HCT116 (cell line): ENCODE measurements at regions not wholly inside any gene's neighbourhood (a gene's known extent, or its start where the extent isn't known, plus 50 kb on each side); places are given as distances from the start of the nearest gene placed in this dataset.

Experiments used
- MAX ChIP-seq: IDR thresholded peaks from 2 replicates; pipeline ENCODE4 v1.6.1; 2012
- RAD21 ChIP-seq: IDR thresholded peaks from 2 replicates; pipeline ENCODE4 v1.6.1; 2012; ENCODE audit warnings: low read depth, mild to moderate bottlenecking
- TF ChIP-seq, protein P1 (sequence below), 3 experiments: fragments of 200-600 bp in 1 of 3; sonication (generic) in 1 of 3; IDR thresholded peaks in 2 of 3; conservative IDR thresholded peaks in 1 of 3; 2 replicates each; pipeline ENCODE4 v1.5.1; 2012 to 2017; ENCODE audit warnings: low read depth in 2 of 3, low read length in 2 of 3, antibody characterized with exemption in 1 of 3, borderline replicate concordance in 1 of 3, control low read depth in 1 of 3, mild to moderate bottlenecking in 1 of 3, mixed read lengths in 1 of 3, mixed run types in 1 of 3, moderate library complexity in 1 of 3; ENCODE audit not compliant: insufficient read depth in 1 of 3

DNA sequence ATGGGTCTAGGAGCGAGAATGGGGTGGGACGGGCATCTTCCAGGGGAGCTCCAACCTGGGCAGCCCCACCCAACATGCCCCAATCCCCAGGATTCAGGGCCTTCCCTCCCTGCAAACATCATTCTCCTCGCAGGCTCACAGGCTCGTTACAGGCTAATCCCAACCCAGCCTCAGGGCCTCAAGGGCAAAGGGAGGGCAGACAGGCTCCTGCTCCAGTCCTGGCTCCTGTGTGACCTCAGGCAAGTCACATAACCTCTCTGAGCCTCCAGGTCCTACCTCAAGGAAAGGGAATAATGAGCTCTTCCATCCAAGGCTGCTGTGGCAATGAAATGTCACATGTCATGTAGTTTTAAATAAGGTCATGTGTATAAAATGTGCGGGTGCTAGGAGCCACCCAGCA lies 186.5 kb upstream of the TNRC6C start:
- TF ChIP-seq, protein P1, sequence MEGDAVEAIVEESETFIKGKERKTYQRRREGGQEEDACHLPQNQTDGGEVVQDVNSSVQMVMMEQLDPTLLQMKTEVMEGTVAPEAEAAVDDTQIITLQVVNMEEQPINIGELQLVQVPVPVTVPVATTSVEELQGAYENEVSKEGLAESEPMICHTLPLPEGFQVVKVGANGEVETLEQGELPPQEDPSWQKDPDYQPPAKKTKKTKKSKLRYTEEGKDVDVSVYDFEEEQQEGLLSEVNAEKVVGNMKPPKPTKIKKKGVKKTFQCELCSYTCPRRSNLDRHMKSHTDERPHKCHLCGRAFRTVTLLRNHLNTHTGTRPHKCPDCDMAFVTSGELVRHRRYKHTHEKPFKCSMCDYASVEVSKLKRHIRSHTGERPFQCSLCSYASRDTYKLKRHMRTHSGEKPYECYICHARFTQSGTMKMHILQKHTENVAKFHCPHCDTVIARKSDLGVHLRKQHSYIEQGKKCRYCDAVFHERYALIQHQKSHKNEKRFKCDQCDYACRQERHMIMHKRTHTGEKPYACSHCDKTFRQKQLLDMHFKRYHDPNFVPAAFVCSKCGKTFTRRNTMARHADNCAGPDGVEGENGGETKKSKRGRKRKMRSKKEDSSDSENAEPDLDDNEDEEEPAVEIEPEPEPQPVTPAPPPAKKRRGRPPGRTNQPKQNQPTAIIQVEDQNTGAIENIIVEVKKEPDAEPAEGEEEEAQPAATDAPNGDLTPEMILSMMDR (IDR thresholded peaks at IDR 0.05 in 2 of 3, conservative IDR thresholded peaks at IDR 0.05 in 1 of 3; ENCODE audit: borderline replicate concordance in 1 of 3, insufficient read depth in 1 of 3, low read depth in 2 of 3, low read length in 2 of 3), result no peak
- no peak for TF ChIP-seq MAX
- TF ChIP-seq RAD21, result no peak
